ENCODE measurements at regions not wholly inside any gene's neighbourhood (a gene's known extent, or its start where the extent isn't known, plus 50 kb on each side); places are given as distances from the start of the nearest gene placed in this dataset.
"Not testable (repeated sequence)": the region's sequence is repeated elsewhere in the genome, so short reads cannot be mapped to it uniquely, and the experiment has no call there.

- Histone ChIP-seq H3K4me1 (no peaks in the 10 kb centered on the region), H3K27me3 (no peaks in the 10 kb centered on the region), H3K27ac (no peak overlapping the region), H3K36me3 (no peaks in the 10 kb centered on the region), H3K9me3 (no peaks in the 10 kb centered on the region), H3K4me3 (no peak overlapping the region)
- 74% methylated on average over 6 of the region's 6 CpGs for WGBS
- TF ChIP-seq POLR2A (IDR thresholded peaks at IDR 0.05) (no peak), EP300 (IDR thresholded peaks at IDR 0.05) (no peak), CTCF (IDR thresholded peaks at IDR 0.05) (no peak), POLR2AphosphoS5 (IDR thresholded peaks at IDR 0.05) (no peak)
- no peak for DNase-seq (ENCODE audit: low spot score in 2 of 2)
Observed at GRCh38 chr16:59964232-59964924, 1230.3 kb upstream of the GOT2 start.

- TF ChIP-seq CTCF (IDR thresholded peaks at IDR 0.05) (no peak), POLR2A (IDR thresholded peaks at IDR 0.05) (no peak), POLR2AphosphoS5 (IDR thresholded peaks at IDR 0.05) (no peak), EP300 (IDR thresholded peaks at IDR 0.05) (no peak)
- WGBS: 92% methylated on average over 3 of the region's 3 CpGs
- no peaks in the 10 kb centered on the region for H3K27me3 ChIP-seq
Observed at GRCh38 chr16:59959311-59959710, 1225.2 kb upstream of the GOT2 start.

GRCh38 chr16:59950431-59950830 lies 1216.3 kb upstream of the GOT2 start:
- no peak for TF ChIP-seq CTCF (IDR thresholded peaks at IDR 0.05)
- no peak for TF ChIP-seq POLR2A (IDR thresholded peaks at IDR 0.05)
- TF ChIP-seq EP300 (IDR thresholded peaks at IDR 0.05): no peak
- TF ChIP-seq POLR2AphosphoS5 (IDR thresholded peaks at IDR 0.05): no peak
- Histone ChIP-seq H3K4me1 (no peaks in the 10 kb centered on the region), H3K36me3 (no peaks in the 10 kb centered on the region), H3K9me3 (peaks cover 3% of the 10 kb centered on the region), H3K4me3 (no peak overlapping the region), H3K27me3 (no peaks in the 10 kb centered on the region), H3K27ac (no peak overlapping the region)
- WGBS: 79% methylated on average over 2 of the region's 2 CpGs
- no peak for DNase-seq (ENCODE audit: low spot score in 2 of 2)

More at GRCh38 chr16:59959311-59959710, 1225.2 kb upstream of the GOT2 start:
- Histone ChIP-seq H3K27ac (no peak overlapping the region), H3K36me3 (no peaks in the 10 kb centered on the region), H3K4me3 (no peak overlapping the region), H3K9me3 (no peaks in the 10 kb centered on the region), H3K4me1 (no peaks in the 10 kb centered on the region)
- no peak for DNase-seq (ENCODE audit: low spot score in 2 of 2)

GRCh38 chr16:59944041-59944440 lies 1209.9 kb upstream of the GOT2 start:
- 76% methylated on average over 5 of the region's 5 CpGs for WGBS
- DNase-seq (ENCODE audit: low spot score in 2 of 2); H3K27me3 ChIP-seq; H3K4me1 ChIP-seq; H3K27ac ChIP-seq; H3K4me3 ChIP-seq; H3K36me3 ChIP-seq; H3K9me3 ChIP-seq: not testable (repeated sequence)

GRCh38 chr16:59941594-59941993 lies 1207.5 kb upstream of the GOT2 start:
- no peaks in the 10 kb centered on the region for H3K27me3 ChIP-seq
- H3K9me3 ChIP-seq: peaks cover 3% of the 10 kb centered on the region
- H3K4me1 ChIP-seq: no peaks in the 10 kb centered on the region
- TF ChIP-seq POLR2A (IDR thresholded peaks at IDR 0.05) (no peak), POLR2AphosphoS5 (IDR thresholded peaks at IDR 0.05) (no peak), CTCF (IDR thresholded peaks at IDR 0.05) (no peak), EP300 (IDR thresholded peaks at IDR 0.05) (no peak)
- H3K27ac ChIP-seq: no peak overlapping the region
- no peaks in the 10 kb centered on the region for H3K36me3 ChIP-seq
- 87% methylated on average over 4 of the region's 4 CpGs for WGBS
- DNase-seq (ENCODE audit: low spot score in 2 of 2): no peak
- H3K4me3 ChIP-seq: no peak overlapping the region

GRCh38 chr16:59920054-59920453 lies 1185.9 kb upstream of the GOT2 start:
- 70% methylated on average over 2 of the region's 2 CpGs for WGBS
- Histone ChIP-seq H3K9me3 (no peaks in the 10 kb centered on the region), H3K27me3 (no peaks in the 10 kb centered on the region), H3K36me3 (no peaks in the 10 kb centered on the region), H3K4me3 (no peak overlapping the region), H3K4me1 (no peaks in the 10 kb centered on the region), H3K27ac (no peak overlapping the region)
- TF ChIP-seq EP300 (IDR thresholded peaks at IDR 0.05): no peak
- TF ChIP-seq CTCF (IDR thresholded peaks at IDR 0.05): no peak
- no peak for TF ChIP-seq POLR2AphosphoS5 (IDR thresholded peaks at IDR 0.05)
- no peak for TF ChIP-seq POLR2A (IDR thresholded peaks at IDR 0.05)
- no peak for DNase-seq (ENCODE audit: low spot score in 2 of 2)
